CD4-positive, alpha-beta T cell treated with Interleukin-4 for 1 hour (primary cell): ENCODE measurements at regions not wholly inside any gene's neighbourhood (a gene's known extent, or its start where the extent isn't known, plus 50 kb on each side); places are given as distances from the start of the nearest gene placed in this dataset.

Experiments
- DNase-seq, 2 donors: peaks; one replicate each; pipeline ENCODE4 v3.0.0-alpha.2; 2020 to 2022

- DNase-seq = no peak
Measured at GRCh38 chr20:40443753-40444152, 245.3 kb downstream of the MAFB start.

DNA sequence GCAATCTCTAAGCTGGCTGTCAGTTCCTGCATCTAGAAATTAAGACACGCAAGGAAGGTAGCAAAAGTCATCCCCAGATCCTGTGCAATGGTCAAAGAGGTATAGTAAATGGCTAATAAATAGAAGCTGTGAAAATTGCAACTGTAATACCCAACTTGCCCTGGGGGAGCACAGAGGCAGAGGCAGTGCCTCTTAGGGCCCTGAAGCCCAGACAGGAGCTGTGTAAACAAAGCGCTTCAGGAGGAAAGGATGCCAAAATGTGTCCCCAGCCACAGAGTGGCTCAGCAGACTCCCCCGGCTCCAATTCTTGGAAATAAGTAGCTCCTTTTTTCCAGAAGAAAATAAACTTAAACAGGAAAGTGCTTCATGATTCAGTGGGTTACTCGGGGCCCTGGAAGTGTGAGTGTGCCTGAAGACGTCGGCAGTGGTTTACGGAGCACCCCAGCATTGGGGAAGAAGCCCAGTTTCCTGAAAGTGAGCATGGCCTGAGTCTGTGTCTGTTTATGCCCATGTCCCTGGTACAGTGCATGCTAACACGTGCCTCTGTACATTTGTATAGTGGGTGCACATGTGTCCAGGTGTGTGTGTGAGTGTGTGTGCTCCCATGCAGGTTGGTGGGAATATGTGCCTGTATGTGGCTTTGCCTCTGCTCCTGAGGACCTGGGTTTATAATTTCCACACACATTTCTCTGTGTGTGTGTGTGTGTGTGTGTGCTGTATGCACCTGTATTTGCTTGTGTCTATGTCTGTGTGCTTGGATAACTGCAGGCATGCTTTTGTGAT is 246.7 kb downstream of the MAFB start:
- no peak for DNase-seq

- no peak for DNase-seq
Measured at GRCh38 chr20:40441771-40442170, 247.3 kb downstream of the MAFB start.

DNA sequence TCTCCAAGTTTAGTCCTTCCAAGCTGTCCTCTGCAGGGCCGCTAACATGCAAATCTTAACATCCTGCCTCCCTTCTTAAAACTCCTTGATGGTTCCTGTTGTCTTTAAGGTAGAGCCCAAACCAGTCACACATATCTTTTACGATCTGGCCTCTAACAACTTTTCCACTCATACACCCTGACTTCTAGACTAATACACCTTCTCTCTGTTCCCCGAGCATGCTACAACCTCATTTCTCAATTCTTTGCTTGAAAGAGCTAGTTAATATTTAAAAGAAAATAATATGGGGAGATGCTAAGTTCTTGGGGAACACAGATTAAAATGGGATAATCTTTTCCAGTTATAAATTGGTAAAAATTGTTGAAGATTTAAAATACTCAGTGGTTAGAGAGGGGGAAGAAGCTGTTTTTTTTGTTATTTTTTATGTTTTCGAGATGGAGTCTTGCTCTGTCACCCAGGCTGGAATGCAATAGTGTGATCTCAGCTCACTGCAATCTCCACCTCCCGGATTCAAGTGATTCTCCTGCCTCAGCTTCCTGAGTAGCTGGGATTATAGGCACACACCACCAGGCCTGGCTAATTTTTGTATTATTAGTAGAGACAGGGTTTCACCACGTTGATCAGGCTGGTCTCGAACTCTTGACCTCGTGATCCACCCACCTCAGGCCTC is 250.7 kb downstream of the MAFB start:
- DNase-seq = no peak

- DNase-seq = no peak
Measured at GRCh38 chr20:40436011-40436410, 253.0 kb downstream of the MAFB start.

DNA sequence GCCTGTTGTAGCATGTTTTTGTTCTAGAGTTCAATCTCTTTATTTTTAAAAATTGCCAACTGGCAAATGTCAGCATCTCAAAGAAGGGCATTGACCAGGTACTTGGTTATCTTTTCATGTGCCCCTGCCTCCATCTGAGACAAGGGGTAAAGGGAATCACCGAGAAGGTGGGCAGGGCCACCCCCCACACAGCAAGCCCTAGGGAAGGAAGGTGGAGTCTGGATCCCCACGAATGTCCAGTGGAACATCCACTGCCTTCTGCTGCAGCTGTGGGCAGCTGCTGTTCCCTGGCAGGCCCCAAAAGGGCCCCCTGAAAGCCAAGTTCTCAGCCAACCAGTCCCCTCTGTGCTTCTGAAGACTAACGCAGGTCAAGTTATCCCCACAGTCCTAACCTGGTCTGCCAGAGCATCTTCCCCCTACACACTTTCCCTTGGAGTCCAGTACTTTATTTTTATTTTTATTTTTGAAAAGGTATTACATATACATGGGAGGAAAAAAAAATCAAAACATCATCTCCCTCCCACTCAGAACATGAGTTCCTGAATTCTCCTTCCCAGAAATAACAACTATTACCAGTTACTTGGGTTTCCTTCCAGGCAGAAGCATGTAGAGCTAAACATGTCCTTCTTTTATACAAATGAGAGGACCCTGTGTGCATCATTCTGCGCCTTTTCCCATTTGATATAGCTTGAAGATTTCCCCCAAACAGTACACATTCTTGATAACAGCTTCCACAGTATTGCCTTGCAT is 253.7 kb downstream of the MAFB start:
- no peak for DNase-seq

DNA sequence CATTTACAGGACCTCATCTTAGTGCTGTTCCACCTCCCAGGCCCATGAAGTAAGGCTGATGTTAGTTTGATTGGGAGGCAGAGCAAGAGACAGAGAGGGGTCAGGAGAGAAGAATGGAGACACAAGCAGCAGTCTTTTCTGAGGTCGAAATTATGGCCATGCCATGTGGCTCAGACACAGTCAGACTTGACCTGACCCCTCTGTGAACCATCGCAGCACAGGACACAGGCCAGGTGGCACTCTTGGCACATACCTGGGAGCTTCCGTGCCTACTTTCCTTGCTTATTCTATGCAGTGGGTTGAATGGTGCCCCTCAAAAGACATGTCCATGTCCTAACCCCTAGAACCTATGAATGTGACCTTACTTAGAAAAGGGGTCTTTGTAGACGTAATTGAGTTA is 254.9 kb downstream of the MAFB start:
- DNase-seq = no peak

GRCh38 chr20:40433341-40433861 is 255.6 kb downstream of the MAFB start:
- no peak for DNase-seq

GRCh38 chr20:40431611-40432010 is 257.4 kb downstream of the MAFB start:
- DNase-seq = no peak

- no peak for DNase-seq
Measured at GRCh38 chr20:40431112-40431511, 257.9 kb downstream of the MAFB start.

DNA sequence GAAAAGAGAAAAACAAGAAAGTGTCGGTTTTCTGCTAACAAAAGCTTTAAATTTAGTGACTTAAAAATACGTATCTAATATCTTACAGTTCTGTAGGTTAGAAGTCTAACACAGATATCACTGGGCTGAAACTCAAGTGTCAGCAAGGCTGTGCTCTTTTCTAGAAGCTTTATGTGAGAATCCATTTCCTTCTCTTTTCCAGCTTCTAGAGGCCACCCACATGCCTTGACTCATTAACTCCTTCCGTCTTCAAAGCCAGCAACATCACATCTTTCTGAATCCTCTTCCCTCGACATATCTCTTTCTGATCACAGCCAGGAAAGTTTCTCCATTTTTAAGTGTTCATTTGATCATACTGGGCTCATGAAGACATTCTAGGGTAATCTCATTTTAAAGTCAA is 262.0 kb downstream of the MAFB start:
- DNase-seq = no peak

GRCh38 chr20:40424695-40425094 is 264.3 kb downstream of the MAFB start:
- DNase-seq = no peak

- no peak for DNase-seq
Measured at GRCh38 chr20:40422656-40423055, 266.4 kb downstream of the MAFB start.

DNA sequence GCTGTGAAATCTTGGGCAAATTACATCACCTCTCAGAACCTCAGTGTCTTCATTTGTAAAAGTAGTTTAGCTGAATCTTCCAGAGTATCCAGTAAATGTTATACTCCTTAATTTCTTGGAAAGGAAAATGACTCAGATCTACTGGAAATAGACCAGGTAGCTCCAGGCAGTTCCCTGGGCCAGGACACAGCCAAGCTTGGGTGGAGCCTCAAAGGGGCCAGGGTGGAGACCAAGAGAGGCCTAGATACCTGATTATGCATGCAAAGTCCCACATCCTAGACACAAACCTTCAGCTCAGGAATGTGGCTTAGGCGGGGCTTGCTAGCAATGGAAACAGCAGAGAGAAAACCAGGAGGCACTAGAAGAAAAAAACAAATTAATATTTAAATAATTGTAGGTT is 272.8 kb downstream of the MAFB start:
- DNase-seq = no peak

DNA sequence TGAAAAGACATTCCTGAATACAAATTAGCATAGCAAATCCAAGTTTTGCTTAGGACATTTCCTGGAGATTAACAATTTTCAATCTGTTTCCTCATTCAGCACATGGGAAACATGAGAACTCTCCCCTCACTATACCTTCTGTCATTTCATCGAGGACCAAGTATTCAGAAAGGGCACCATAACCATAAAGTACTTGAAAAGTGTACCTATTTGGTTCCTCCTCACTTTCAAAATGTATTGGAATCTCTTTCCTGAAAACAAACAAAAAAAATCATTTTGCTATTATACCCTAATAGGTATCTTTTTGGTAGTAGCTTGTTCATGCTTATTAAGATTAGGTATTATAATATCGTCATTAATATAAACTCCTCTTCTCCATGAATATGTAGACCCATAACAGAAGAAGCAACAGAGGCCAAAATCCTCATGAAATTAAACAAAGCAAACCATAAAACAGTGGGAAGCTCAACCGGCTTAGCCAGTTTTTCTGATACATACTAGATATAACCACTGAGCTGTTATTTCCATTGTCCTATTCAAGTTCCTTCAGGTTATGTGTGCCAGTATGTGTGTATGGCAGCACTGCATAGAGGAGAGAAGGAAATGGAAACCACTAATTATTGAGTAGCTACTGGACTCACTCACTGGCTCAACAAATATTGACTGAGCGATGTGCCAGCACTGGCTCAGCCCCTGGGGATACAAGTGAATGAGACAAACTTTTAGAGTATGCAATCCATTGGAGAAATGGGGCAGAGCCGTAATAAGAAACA is 274.0 kb downstream of the MAFB start:
- no peak for DNase-seq

DNA sequence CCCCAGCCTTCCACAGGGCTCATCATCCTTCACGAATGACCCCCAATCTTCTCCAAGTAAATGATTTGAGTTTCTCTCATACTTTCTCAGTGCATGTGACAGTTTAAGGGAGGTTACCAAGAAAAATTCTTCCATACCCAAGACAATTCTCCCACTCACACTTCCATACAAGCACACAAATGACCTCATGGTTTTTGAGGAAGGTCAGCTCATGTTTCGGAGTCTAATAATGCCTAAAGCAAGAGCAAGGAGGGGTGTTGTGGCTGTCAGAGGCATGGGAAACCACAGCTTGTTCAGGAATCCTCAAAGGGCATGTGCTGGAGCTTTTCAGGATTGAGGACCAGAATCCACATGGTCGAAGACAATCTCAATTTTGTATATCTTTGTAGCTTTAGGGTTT is 279.0 kb downstream of the MAFB start:
- DNase-seq = no peak

DNA sequence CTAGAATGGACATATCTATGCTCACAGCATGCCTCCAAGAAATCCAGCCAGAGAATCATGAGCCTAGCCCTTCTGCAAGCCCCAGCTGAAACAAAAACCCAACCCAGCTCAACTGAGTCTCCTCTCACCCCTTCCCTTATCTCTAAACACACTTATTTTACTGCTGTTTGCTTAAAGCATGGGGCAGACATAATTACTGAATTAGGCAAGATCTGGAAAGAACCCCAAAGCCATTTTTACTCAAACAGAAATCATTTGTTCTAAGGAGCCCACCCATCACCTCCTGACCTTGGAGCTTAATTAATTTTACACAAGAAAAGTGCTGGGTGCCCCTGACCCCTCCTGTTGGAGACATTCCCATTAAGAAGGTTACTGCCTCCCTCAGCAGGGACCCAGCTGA is 291.6 kb downstream of the MAFB start:
- no peak for DNase-seq

DNA sequence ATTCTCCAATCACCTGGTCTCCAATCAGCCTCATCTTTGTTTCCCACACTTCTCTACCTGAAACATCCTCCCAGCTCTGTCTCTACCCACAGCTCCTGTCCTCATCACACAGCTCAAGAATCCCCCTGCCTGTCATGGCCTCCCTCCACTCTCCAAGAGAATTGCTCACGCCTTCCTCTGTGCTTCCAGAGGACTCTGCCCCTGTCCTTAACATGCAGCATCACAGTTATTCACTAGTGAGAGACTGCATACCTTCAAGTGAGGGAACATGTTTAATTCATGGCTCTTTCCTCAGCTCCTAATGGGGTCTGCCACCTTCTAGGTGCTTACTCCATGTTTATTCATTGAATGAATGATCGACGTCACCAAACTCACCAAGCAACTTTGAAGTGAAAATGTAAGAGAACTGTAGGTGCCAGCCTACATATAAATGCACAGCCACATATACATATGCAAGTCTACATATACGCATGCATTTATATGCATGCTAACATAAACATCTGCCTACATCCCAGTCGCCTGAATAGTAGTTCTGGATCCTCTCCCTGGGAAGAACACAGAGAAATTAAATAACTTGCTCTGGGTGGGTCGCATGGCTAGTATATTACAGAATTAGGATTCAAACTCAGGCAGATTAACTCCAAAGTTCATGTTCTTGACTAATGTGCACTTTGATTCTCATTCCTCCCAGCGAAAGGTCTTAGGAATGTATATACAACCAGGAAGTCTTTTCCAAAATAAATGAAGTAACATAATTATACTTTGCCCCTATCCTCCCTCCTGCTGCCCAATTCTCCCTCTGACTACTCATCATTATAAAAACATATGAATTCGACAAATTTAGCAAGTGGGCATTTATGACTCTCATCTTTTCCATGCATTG is 295.6 kb downstream of the MAFB start:
- DNase-seq = no peak

- no peak for DNase-seq
Measured at GRCh38 chr20:40390654-40391053, 298.4 kb downstream of the MAFB start.

DNA sequence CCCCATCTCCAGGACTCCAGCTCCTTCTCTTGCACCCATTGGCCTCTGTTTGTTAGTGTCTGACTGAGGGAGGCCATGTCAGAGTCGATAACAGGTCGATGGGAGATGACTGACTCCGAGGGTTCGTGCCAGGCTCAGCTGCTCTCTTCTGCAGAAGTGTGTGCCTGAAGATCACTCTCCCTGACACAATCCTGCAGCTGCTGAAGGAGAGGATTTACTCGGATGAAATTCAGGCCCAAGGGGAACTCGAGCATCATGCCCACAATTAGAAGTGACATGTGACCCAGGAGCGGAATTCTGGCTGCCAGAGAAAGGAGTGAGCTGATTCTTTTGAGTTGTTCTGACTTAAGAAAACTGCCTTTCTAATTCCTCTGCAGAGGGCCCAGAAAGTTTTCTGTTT is 318.2 kb downstream of the MAFB start:
- no peak for DNase-seq

GRCh38 chr20:40368876-40369275 is 320.2 kb downstream of the MAFB start:
- no peak for DNase-seq

- no peak for DNase-seq
Measured at GRCh38 chr20:40361916-40362315, 327.1 kb downstream of the MAFB start.
